Parathyroid adenoma (tissue), 2 donors: ENCODE measurements at regions not wholly inside any gene's neighbourhood (a gene's known extent, or its start where the extent isn't known, plus 50 kb on each side); places are given as distances from the start of the nearest gene placed in this dataset.

Source experiments
- H2AFZ ChIP-seq: fragments of 300-600 bp; sonication (generic); one replicate; pipeline ENCODE4 v1.7.0; 2017; ENCODE audit warnings: antibody characterized with exemption, mild to moderate bottlenecking
- H3K27ac ChIP-seq: fragments of 300-600 bp; sonication (generic); one replicate; pipeline ENCODE4 v1.7.0; 2017
- H3K27me3 ChIP-seq: fragments of 300-600 bp; sonication (generic); one replicate; pipeline ENCODE4 v1.7.0; 2017; ENCODE audit warnings: low read length; ENCODE audit not compliant: control insufficient read depth, insufficient read depth
- H3K36me3 ChIP-seq: fragments of 300-600 bp; sonication (generic); one replicate; pipeline ENCODE4 v1.7.0; 2017; ENCODE audit warnings: low read length; ENCODE audit not compliant: control insufficient read depth, insufficient read depth
- H3K4me1 ChIP-seq: fragments of 300-600 bp; sonication (generic); one replicate; pipeline ENCODE4 v1.7.0; 2017; ENCODE audit warnings: control low read depth
- H3K4me2 ChIP-seq: fragments of 300-600 bp; sonication (generic); one replicate; pipeline ENCODE4 v1.7.0; 2017; ENCODE audit warnings: low read length
- H3K4me3 ChIP-seq: fragments of 300-600 bp; sonication (generic); one replicate; pipeline ENCODE4 v1.7.0; 2017; ENCODE audit warnings: low read depth, low read length
- H3K79me2 ChIP-seq: fragments of 300-600 bp; sonication (generic); one replicate; pipeline ENCODE4 v1.7.0; 2017; ENCODE audit warnings: control low read depth
- H3K9ac ChIP-seq: fragments of 300-600 bp; sonication (generic); one replicate; pipeline ENCODE4 v1.7.0; 2017; ENCODE audit warnings: mild to moderate bottlenecking
- H3K9me3 ChIP-seq: fragments of 300-600 bp; sonication (generic); one replicate; pipeline ENCODE4 v1.7.0; 2017; ENCODE audit warnings: low read length; ENCODE audit not compliant: control insufficient read depth
- TF ChIP-seq, protein P1 (sequence below): fragments of 300-600 bp; sonication (generic); IDR thresholded peaks from one replicate; pipeline ENCODE4 v1.7.0; 2017; ENCODE audit warnings: antibody characterized with exemption, mild to moderate bottlenecking
- donor health status: primary hyperparathyroidism.

DNA sequence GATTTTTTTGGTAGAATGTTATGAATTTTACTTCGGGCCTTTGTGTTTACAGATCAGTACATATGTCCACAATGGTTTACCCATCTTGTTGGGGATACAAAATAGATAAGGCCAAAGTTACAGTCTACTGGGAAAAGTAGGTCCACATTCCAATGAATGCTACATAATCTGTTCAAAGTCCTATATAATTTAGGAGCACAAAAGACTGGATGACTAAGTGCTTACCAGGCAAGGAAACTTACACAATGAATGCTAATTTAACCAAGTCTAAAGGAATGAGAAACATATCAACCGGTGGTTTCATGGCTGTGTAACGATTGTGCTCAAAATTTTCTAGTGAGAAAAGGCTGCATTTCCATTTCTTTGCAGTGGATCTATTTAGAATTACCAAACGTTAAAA is 97.4 kb upstream of the TRPM3 start:
- Histone ChIP-seq H3K9ac (no peak overlapping the region), H3K9me3 (no peaks in the 10 kb centered on the region), H3K4me3 (no peak overlapping the region), H3K27ac (no peak overlapping the region), H3K4me2 (no peak overlapping the region), H3K36me3 (no peaks in the 10 kb centered on the region), H3K79me2 (no peaks in the 10 kb centered on the region), H3K27me3 (no peaks in the 10 kb centered on the region), H3K4me1 (no peaks in the 10 kb centered on the region), H2AFZ (no peak overlapping the region)
- TF ChIP-seq, protein P1, sequence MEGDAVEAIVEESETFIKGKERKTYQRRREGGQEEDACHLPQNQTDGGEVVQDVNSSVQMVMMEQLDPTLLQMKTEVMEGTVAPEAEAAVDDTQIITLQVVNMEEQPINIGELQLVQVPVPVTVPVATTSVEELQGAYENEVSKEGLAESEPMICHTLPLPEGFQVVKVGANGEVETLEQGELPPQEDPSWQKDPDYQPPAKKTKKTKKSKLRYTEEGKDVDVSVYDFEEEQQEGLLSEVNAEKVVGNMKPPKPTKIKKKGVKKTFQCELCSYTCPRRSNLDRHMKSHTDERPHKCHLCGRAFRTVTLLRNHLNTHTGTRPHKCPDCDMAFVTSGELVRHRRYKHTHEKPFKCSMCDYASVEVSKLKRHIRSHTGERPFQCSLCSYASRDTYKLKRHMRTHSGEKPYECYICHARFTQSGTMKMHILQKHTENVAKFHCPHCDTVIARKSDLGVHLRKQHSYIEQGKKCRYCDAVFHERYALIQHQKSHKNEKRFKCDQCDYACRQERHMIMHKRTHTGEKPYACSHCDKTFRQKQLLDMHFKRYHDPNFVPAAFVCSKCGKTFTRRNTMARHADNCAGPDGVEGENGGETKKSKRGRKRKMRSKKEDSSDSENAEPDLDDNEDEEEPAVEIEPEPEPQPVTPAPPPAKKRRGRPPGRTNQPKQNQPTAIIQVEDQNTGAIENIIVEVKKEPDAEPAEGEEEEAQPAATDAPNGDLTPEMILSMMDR: no peak

DNA sequence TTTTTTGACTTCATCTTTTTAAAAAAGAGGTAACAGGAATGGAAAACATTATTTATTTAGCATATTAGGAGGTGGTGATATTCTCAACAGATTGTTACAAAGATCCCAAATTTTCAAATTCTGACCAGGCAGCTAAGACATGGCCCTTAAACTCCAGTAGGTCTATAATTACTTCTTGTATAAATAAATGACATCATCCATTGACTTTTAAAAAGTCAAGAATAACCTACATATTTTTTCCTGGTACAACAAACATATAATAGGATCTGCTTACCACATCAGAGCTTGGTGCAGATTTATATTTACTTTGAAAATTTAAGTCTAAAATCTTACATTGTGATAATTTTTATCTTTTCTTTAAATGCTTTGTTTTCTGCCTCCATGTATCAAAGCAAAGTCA is 92.2 kb upstream of the TRPM3 start:
- no peak overlapping the region for H2AFZ ChIP-seq
- no peaks in the 10 kb centered on the region for H3K4me1 ChIP-seq
- H3K9me3 ChIP-seq: no peaks in the 10 kb centered on the region
- no peak overlapping the region for H3K4me3 ChIP-seq
- H3K36me3 ChIP-seq: no peaks in the 10 kb centered on the region
- H3K27me3 ChIP-seq: no peaks in the 10 kb centered on the region
- no peak overlapping the region for H3K27ac ChIP-seq
- no peak overlapping the region for H3K4me2 ChIP-seq
- no peak overlapping the region for H3K9ac ChIP-seq
- no peaks in the 10 kb centered on the region for H3K79me2 ChIP-seq
- TF ChIP-seq, protein P1: no peak

DNA sequence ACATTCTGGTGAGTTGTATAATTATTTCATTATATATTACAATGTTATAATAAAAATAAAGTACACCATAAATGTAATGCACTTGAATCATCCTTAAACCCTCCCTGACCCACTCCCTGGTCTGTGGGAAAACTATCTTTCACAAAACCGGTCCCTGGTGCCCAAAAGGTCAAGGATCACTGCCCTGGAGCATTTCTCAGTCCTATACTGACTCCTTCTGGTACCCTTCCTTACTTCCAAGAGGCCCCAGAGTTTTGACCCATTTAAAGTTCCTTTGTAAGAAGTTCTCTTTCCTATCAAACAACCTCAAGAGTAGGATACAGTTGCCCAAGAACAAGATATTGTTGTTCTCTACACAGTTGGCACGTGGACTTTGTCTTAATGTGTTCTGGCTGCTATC is 88.9 kb upstream of the TRPM3 start:
- Histone ChIP-seq H3K9me3 (no peaks in the 10 kb centered on the region), H2AFZ (no peak overlapping the region), H3K27me3 (no peaks in the 10 kb centered on the region), H3K9ac (no peak overlapping the region), H3K79me2 (no peaks in the 10 kb centered on the region), H3K4me2 (no peak overlapping the region), H3K4me3 (no peak overlapping the region), H3K4me1 (no peaks in the 10 kb centered on the region), H3K27ac (no peak overlapping the region), H3K36me3 (no peaks in the 10 kb centered on the region)
- TF ChIP-seq, protein P1: no peak

DNA sequence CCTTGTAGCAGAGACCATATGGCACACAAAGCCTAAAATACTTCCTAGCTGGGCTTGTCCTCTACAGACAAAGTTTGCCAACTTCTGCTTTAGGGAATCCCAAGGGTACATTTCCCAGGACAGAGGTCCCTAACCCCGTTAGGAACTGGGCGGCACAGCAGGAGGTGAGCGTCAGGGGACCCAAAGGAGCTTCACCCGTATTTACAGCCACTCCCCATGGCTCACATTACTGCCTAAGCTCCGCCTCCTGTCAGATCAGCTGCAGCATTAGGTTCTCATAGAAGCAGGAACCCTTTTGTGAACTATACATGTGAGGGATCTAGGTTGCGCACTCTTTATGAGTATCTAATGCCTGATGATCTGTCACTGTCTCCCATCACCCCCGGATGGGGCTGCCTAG is 88.5 kb upstream of the TRPM3 start:
- H3K4me1 ChIP-seq: no peaks in the 10 kb centered on the region
- H3K4me3 ChIP-seq: no peak overlapping the region
- no peak overlapping the region for H3K4me2 ChIP-seq
- H3K9me3 ChIP-seq: no peaks in the 10 kb centered on the region
- H3K27me3 ChIP-seq: no peaks in the 10 kb centered on the region
- TF ChIP-seq, protein P1: no peak
- no peak overlapping the region for H2AFZ ChIP-seq
- no peaks in the 10 kb centered on the region for H3K79me2 ChIP-seq
- H3K27ac ChIP-seq: no peak overlapping the region
- H3K36me3 ChIP-seq: no peaks in the 10 kb centered on the region
- H3K9ac ChIP-seq: no peak overlapping the region

DNA sequence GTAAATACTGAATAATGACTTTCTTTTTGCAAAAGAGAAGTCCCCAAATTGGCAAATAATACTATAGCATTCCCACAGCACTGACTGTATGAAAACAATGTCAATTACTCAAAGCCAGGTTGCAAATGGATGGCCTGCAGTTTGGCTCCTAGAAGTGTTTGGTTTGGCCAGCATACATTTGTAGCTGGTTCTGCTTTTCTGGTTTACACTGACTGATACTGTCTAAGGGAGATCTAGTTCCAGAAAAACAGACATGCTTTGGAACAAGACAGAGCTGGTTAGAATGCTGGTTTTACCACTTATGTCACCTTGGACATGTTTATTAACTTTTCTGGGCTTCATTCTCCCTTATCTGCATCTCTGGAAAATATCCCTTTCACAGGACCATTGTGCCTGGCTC is 81.5 kb upstream of the TRPM3 start:
- no peak overlapping the region for H3K4me3 ChIP-seq
- no peaks in the 10 kb centered on the region for H3K36me3 ChIP-seq
- H3K9ac ChIP-seq: no peak overlapping the region
- H3K4me1 ChIP-seq: no peaks in the 10 kb centered on the region
- TF ChIP-seq, protein P1: no peak
- no peak overlapping the region for H3K27ac ChIP-seq
- no peak overlapping the region for H2AFZ ChIP-seq
- no peaks in the 10 kb centered on the region for H3K27me3 ChIP-seq
- H3K79me2 ChIP-seq: no peaks in the 10 kb centered on the region
- H3K9me3 ChIP-seq: no peaks in the 10 kb centered on the region
- H3K4me2 ChIP-seq: no peak overlapping the region
